ENCODE measurements at regions not wholly inside any gene's neighbourhood (a gene's known extent, or its start where the extent isn't known, plus 50 kb on each side); places are given as distances from the start of the nearest gene placed in this dataset.

- H3K9me3 ChIP-seq (ENCODE audit: low read depth): no peaks in the 10 kb centered on the region
- no peaks in the 10 kb centered on the region for H3K36me3 ChIP-seq
- no peak for DNase-seq (ENCODE audit: low read depth in 1 of 2, low spot score in 1 of 2)
- no peak for TF ChIP-seq CTCF (IDR thresholded peaks at IDR 0.05; ENCODE audit: low read depth, low read length)
- H3K27ac ChIP-seq: no peak overlapping the region
- H3K4me3 ChIP-seq: no peak overlapping the region
- no peaks in the 10 kb centered on the region for H3K27me3 ChIP-seq
- H3K4me1 ChIP-seq (ENCODE audit: low read depth): no peaks in the 10 kb centered on the region
Measured at GRCh38 chr16:79480056-79480455, 120.5 kb downstream of the MAF start.

GRCh38 chr16:79476580-79476979 lies 124.0 kb downstream of the MAF start:
- no peaks in the 10 kb centered on the region for H3K36me3 ChIP-seq
- H3K9me3 ChIP-seq (ENCODE audit: low read depth): no peaks in the 10 kb centered on the region
- H3K4me1 ChIP-seq (ENCODE audit: low read depth): no peaks in the 10 kb centered on the region
- no peak overlapping the region for H3K4me3 ChIP-seq
- H3K27me3 ChIP-seq: no peaks in the 10 kb centered on the region
- DNase-seq (ENCODE audit: low read depth in 1 of 2, low spot score in 1 of 2): no peak
- TF ChIP-seq CTCF (IDR thresholded peaks at IDR 0.05; ENCODE audit: low read depth, low read length): no peak
- H3K27ac ChIP-seq: no peak overlapping the region

- H3K9me3 ChIP-seq (ENCODE audit: low read depth): no peaks in the 10 kb centered on the region
- H3K4me3 ChIP-seq: no peak overlapping the region
- H3K27ac ChIP-seq: no peak overlapping the region
- no peaks in the 10 kb centered on the region for H3K27me3 ChIP-seq
- DNase-seq (ENCODE audit: low read depth in 1 of 2, low spot score in 1 of 2): no peak
- TF ChIP-seq CTCF (IDR thresholded peaks at IDR 0.05; ENCODE audit: low read depth, low read length): no peak
- H3K4me1 ChIP-seq (ENCODE audit: low read depth): no peaks in the 10 kb centered on the region
- H3K36me3 ChIP-seq: no peaks in the 10 kb centered on the region
Measured at GRCh38 chr16:79475841-79476240, 124.7 kb downstream of the MAF start.

- no peak overlapping the region for H3K4me3 ChIP-seq
- no peaks in the 10 kb centered on the region for H3K27me3 ChIP-seq
- no peaks in the 10 kb centered on the region for H3K4me1 ChIP-seq (ENCODE audit: low read depth)
- no peaks in the 10 kb centered on the region for H3K36me3 ChIP-seq
- DNase-seq (ENCODE audit: low read depth in 1 of 2, low spot score in 1 of 2): no peak
- no peak for TF ChIP-seq CTCF (IDR thresholded peaks at IDR 0.05; ENCODE audit: low read depth, low read length)
- no peaks in the 10 kb centered on the region for H3K9me3 ChIP-seq (ENCODE audit: low read depth)
- H3K27ac ChIP-seq: no peak overlapping the region
Measured at GRCh38 chr16:79473456-79473855, 127.1 kb downstream of the MAF start.

GRCh38 chr16:79472426-79472825 lies 128.1 kb downstream of the MAF start:
- Histone ChIP-seq H3K4me1 (ENCODE audit: low read depth) (no peaks in the 10 kb centered on the region), H3K27ac (no peak overlapping the region), H3K36me3 (no peaks in the 10 kb centered on the region), H3K9me3 (ENCODE audit: low read depth) (no peaks in the 10 kb centered on the region), H3K4me3 (no peak overlapping the region), H3K27me3 (no peaks in the 10 kb centered on the region)
- no peak for TF ChIP-seq CTCF (IDR thresholded peaks at IDR 0.05; ENCODE audit: low read depth, low read length)
- no peak for DNase-seq (ENCODE audit: low read depth in 1 of 2, low spot score in 1 of 2)

- Histone ChIP-seq H3K27me3 (no peaks in the 10 kb centered on the region), H3K27ac (no peak overlapping the region), H3K4me1 (ENCODE audit: low read depth) (no peaks in the 10 kb centered on the region), H3K4me3 (no peak overlapping the region), H3K36me3 (no peaks in the 10 kb centered on the region), H3K9me3 (ENCODE audit: low read depth) (no peaks in the 10 kb centered on the region)
- no peak for TF ChIP-seq CTCF (IDR thresholded peaks at IDR 0.05; ENCODE audit: low read depth, low read length)
- DNase-seq (ENCODE audit: low read depth in 1 of 2, low spot score in 1 of 2): no peak
Measured at GRCh38 chr16:79469999-79470398, 130.5 kb downstream of the MAF start.
